Ectodermal cell (in vitro differentiated cells): ENCODE measurements at regions not wholly inside any gene's neighbourhood (a gene's known extent, or its start where the extent isn't known, plus 50 kb on each side); places are given as distances from the start of the nearest gene placed in this dataset.
"Not testable (repeated sequence)": the region's sequence is repeated elsewhere in the genome, so short reads cannot be mapped to it uniquely, and the experiment has no call there.

Experiments
- H3K27ac ChIP-seq: 2 replicates; pipeline ENCODE4 v1.7.0; 2013; ENCODE audit warnings: mild to moderate bottlenecking, low read depth, low read length; ENCODE audit not compliant: insufficient read depth, poor library complexity, severe bottlenecking
- H3K27me3 ChIP-seq: 2 replicates; pipeline ENCODE4 v1.7.0; 2013; ENCODE audit warnings: mild to moderate bottlenecking, low read length; ENCODE audit not compliant: insufficient read depth, control insufficient read depth, poor library complexity, severe bottlenecking
- H3K36me3 ChIP-seq: one replicate; pipeline ENCODE4 v1.7.0; 2013; ENCODE audit warnings: low read length; ENCODE audit not compliant: control insufficient read depth, insufficient read depth
- H3K4me1 ChIP-seq: one replicate; pipeline ENCODE4 v1.7.0; 2013; ENCODE audit warnings: low read length; ENCODE audit not compliant: control insufficient read depth, insufficient read depth
- H3K4me3 ChIP-seq: 2 replicates; pipeline ENCODE4 v1.7.0; 2013; ENCODE audit warnings: low read depth, low read length, control low read depth; ENCODE audit not compliant: insufficient read depth
- H3K9me3 ChIP-seq: 2 replicates; pipeline ENCODE4 v1.7.0; 2013; ENCODE audit warnings: mild to moderate bottlenecking, low read length, moderate library complexity; ENCODE audit not compliant: control insufficient read depth
- WGBS, 2 experiments: methylation state at CpG; one replicate each; pipeline ENCODE4 v1.1.7; 2013; ENCODE audit warnings: missing lambda C conversion rate in 2 of 2; 5-methylcytosine and 5-hydroxymethylcytosine counted together

GRCh38 chr2:87500951-87501350 is 246.9 kb upstream of the PLGLB2 start:
- H3K36me3 ChIP-seq, H3K9me3 ChIP-seq, H3K27me3 ChIP-seq, H3K4me1 ChIP-seq, H3K4me3 ChIP-seq, H3K27ac ChIP-seq: not testable (repeated sequence)
- WGBS, 2 experiments, result 51 to 65% methylated on average over 4 to 9 of the region's 11 CpGs

DNA sequence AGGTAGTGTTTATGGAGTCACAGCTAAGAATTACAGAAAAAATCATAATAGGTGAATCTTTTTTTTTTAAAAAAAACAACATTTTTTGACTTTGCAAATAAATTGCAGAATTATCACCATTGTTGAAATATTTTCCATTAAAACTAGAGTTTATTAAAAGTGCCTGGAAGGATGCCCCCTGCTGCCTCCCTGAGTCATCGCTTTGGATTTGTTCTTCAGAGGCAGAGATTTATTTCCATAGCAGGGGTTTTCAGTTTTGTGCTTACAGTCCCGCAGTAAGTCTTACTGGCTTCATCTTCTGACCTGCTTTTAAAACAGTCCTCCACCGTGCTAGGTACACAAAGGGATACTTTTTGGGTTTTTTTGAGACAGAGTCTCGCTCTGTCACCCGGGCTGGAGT is 244.9 kb upstream of the PLGLB2 start:
- H3K4me1 ChIP-seq, H3K27me3 ChIP-seq, H3K27ac ChIP-seq, H3K9me3 ChIP-seq, H3K4me3 ChIP-seq, H3K36me3 ChIP-seq: not testable (repeated sequence)
- 69 to 86% methylated on average over 1 to 2 of the region's 5 CpGs for WGBS, 2 experiments

DNA sequence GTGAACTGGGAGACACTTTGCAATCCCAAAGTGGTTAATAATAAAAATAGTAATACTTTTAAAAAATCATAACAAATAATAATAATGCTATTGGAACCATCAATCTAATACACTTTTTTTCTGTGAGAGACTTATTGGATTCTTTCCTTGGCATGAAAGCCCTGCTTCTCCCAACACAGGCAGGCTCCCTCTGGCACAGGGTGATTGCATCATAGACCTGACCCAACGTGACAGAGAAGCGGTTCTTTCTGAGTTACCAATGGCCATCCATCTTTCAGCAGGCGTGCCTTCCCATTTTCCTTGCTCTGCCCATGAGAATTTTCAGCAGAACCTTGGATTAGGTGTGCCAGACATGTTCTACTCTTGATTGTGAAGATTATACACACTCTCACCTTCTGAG is 242.6 kb upstream of the PLGLB2 start:
- not testable (repeated sequence) for H3K36me3 ChIP-seq, H3K27ac ChIP-seq, H3K9me3 ChIP-seq, H3K4me3 ChIP-seq, H3K27me3 ChIP-seq, H3K4me1 ChIP-seq
- no CpG with 5 or more reads among the region's 3 CpGs for WGBS, 2 experiments

GRCh38 chr2:87505909-87506308 is 242.0 kb upstream of the PLGLB2 start:
- H3K27me3 ChIP-seq, H3K27ac ChIP-seq, H3K36me3 ChIP-seq, H3K4me3 ChIP-seq, H3K4me1 ChIP-seq, H3K9me3 ChIP-seq: not testable (repeated sequence)
- WGBS, 2 experiments, result no CpG with 5 or more reads among the region's 3 CpGs

- H3K4me3 ChIP-seq, H3K36me3 ChIP-seq, H3K27ac ChIP-seq, H3K4me1 ChIP-seq, H3K9me3 ChIP-seq, H3K27me3 ChIP-seq: not testable (repeated sequence)
- 85 to 86% methylated on average over 2 to 5 of the region's 13 CpGs for WGBS, 2 experiments
Observed at GRCh38 chr2:87507378-87508348, 240.2 kb upstream of the PLGLB2 start.

DNA sequence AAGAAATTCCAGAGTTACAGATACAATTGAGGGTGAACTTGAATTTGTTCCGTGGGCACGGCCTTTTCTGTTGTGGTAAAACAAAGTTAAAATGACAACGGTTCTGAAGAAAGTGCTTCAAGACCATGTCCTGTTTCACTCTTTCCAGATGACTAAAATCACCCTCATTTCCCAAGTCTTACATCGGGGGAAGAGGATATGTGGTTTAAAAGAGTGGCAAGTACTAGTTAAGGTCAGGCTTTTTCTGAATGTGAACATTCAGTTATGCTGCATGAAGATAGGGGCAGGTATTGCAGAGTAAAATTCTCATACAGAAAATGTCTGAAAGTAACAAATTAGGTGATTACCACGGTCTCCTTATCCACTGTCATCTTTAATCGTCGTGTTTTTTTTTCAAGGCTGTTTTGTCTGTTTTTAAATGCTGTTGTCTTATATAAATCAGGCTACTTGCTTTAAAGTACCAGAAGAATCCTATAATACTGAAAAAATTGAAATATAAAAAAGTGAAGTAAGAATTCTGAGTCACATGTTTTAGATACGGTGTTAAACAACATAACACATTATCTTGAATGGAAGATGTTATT is 236.6 kb upstream of the PLGLB2 start:
- WGBS, 2 experiments, result 76% methylated on average over 3 of the region's 8 CpGs; no CpG with 5 or more reads in 1 of the 2 experiments

DNA sequence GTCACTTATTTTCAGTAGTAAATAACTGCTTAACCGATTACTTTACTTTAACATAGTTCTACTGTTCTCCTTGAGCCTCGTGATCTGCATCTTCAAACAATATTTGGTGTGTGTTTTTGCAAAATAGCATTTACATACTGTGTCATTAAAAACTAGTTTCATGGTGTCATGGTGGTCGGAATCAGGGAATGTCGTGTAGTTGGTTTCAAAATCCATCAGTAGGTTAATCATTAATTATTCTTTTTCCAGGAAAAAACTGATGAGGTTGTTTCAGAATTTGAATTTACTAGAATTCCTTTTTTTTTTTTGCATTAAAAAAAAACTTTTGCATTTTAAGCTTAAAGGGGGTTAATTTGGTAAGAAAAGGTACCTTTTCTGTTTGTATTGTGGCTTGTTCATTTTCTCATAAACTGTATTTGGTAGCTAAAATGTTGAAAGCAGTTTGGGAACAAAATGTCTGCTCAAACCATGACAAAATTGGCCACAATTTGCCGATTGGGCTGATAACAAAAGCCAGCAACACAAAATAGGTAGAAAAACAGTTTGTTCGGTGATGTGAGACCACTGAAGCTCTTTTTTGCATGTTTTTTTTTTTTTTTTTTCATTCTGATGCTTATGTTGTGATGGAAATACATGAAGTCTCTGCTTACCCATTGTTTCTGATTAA is 234.9 kb upstream of the PLGLB2 start:
- no CpG with 5 or more reads among the region's 6 CpGs for WGBS, 2 experiments

More for the DNA sequence above, 236.6 kb upstream of the PLGLB2 start:
- H3K9me3 ChIP-seq, H3K27ac ChIP-seq, H3K36me3 ChIP-seq, H3K4me1 ChIP-seq, H3K4me3 ChIP-seq, H3K27me3 ChIP-seq: not testable (repeated sequence)

DNA sequence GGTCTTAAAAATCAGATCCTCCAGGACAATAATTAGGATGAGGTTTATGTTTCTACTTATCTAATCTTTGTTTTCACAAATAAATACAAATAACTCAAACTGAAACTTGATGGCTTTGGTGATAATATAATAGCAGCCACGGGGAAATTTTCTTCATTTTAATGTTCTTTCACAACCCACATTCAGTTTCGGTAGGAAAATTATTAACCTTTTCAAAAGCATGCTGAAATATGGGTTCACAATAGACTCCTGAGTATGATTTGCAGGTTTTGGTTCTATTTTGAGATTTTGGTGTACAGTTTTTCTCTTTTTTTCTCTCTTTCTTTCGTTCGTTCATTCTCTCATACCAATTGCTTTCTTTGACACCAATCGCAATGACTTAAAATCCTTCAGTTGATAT is 233.9 kb upstream of the PLGLB2 start:
- not testable (repeated sequence) for H3K27ac ChIP-seq, H3K4me1 ChIP-seq, H3K27me3 ChIP-seq, H3K9me3 ChIP-seq, H3K36me3 ChIP-seq, H3K4me3 ChIP-seq
- WGBS, 2 experiments, result no CpG with 5 or more reads among the region's 5 CpGs

More for the DNA sequence above, 234.9 kb upstream of the PLGLB2 start:
- not testable (repeated sequence) for H3K36me3 ChIP-seq, H3K9me3 ChIP-seq, H3K4me3 ChIP-seq, H3K27ac ChIP-seq, H3K4me1 ChIP-seq, H3K27me3 ChIP-seq

DNA sequence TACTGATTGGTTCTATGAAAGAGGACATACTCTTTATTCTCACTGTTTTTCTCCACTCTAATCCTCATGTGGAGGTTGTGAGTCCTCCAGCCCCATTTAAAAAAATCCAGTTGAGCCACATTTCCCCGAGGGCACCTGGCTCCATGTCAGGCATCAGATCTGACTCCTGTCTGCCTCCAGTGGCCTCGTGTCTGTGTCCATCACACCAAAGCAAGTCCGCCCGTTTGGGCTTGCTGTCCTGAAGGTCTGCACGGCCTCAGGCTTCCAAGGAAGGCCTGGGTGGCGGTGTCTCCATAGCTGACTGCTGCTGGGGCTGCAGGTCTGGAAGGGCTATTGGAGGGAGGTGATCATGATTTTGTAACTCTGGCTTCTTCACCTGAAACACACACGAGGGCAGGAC is 233.4 kb upstream of the PLGLB2 start:
- H3K4me3 ChIP-seq, H3K36me3 ChIP-seq, H3K27me3 ChIP-seq, H3K4me1 ChIP-seq, H3K9me3 ChIP-seq, H3K27ac ChIP-seq: not testable (repeated sequence)
- WGBS, 2 experiments, result no CpG with 5 or more reads among the region's 7 CpGs

- H3K9me3 ChIP-seq, H3K27me3 ChIP-seq, H3K36me3 ChIP-seq, H3K4me3 ChIP-seq, H3K4me1 ChIP-seq, H3K27ac ChIP-seq: not testable (repeated sequence)
- WGBS, 2 experiments, result no CpG with 5 or more reads among the region's 2 CpGs
Observed at GRCh38 chr2:87515226-87515625, 232.7 kb upstream of the PLGLB2 start.
